Activated CD4-positive, alpha-beta T cell treated with anti-CD3 and anti-CD28 coated beads for 24 hours (primary cell): ENCODE measurements at regions not wholly inside any gene's neighbourhood (a gene's known extent, or its start where the extent isn't known, plus 50 kb on each side); places are given as distances from the start of the nearest gene placed in this dataset.
A peak's percentile ranks its signal among the peaks of the same experiment; 100 is the strongest.
"Not testable (repeated sequence)": the region's sequence is repeated elsewhere in the genome, so short reads cannot be mapped to it uniquely, and the experiment has no call there.

ENCODE experiments used
- DNase-seq, 2 donors: peaks; one replicate each; pipeline ENCODE4 v3.0.0-alpha.2; 2020; ENCODE audit warnings: low read depth in 2 of 2

GRCh38 chr9:31061592-31061991 is 1322.9 kb upstream of the ACO1 start:
- DNase-seq: not testable (repeated sequence)

- no peak for DNase-seq
Measured at GRCh38 chr9:31065691-31066090, 1318.8 kb upstream of the ACO1 start.

- no peak for DNase-seq
Measured at GRCh38 chr9:31067418-31067817, 1317.0 kb upstream of the ACO1 start.

GRCh38 chr9:31071606-31072286 is 1312.7 kb upstream of the ACO1 start:
- no peak for DNase-seq

- no peak for DNase-seq
Measured at GRCh38 chr9:31078175-31078574, 1306.3 kb upstream of the ACO1 start.

- DNase-seq: no peak
Measured at GRCh38 chr9:31084350-31084749, 1300.1 kb upstream of the ACO1 start.

- DNase-seq: no peak
Measured at GRCh38 chr9:31089549-31090221, 1294.8 kb upstream of the ACO1 start.

GRCh38 chr9:31100311-31100710 is 1284.1 kb upstream of the ACO1 start:
- DNase-seq: no peak

- no peak for DNase-seq
Measured at GRCh38 chr9:31103836-31104235, 1280.6 kb upstream of the ACO1 start.

- DNase-seq: no peak
Measured at GRCh38 chr9:31104249-31104648, 1280.2 kb upstream of the ACO1 start.

- no peak for DNase-seq
Measured at GRCh38 chr9:31112491-31112890, 1272.0 kb upstream of the ACO1 start.

- DNase-seq: no peak
Measured at GRCh38 chr9:31114346-31114745, 1270.1 kb upstream of the ACO1 start.

- DNase-seq: peak; percentile 16 to 17
Measured at GRCh38 chr9:31119890-31120454, 1264.5 kb upstream of the ACO1 start.

GRCh38 chr9:31124389-31124788 is 1260.1 kb upstream of the ACO1 start:
- DNase-seq: no peak

- DNase-seq: no peak
Measured at GRCh38 chr9:31135567-31135966, 1248.9 kb upstream of the ACO1 start.

GRCh38 chr9:31136524-31136923 is 1247.9 kb upstream of the ACO1 start:
- DNase-seq: no peak

GRCh38 chr9:31137176-31138160 is 1247.0 kb upstream of the ACO1 start:
- DNase-seq: no peak

- DNase-seq: no peak
Measured at GRCh38 chr9:31140316-31140715, 1244.1 kb upstream of the ACO1 start.

GRCh38 chr9:31142456-31142855 is 1242.0 kb upstream of the ACO1 start:
- DNase-seq: no peak

- DNase-seq: no peak
Measured at GRCh38 chr9:31144614-31145013, 1239.8 kb upstream of the ACO1 start.

GRCh38 chr9:31146485-31147166 is 1237.8 kb upstream of the ACO1 start:
- no peak for DNase-seq
